ENCODE measurements at regions not wholly inside any gene's neighbourhood (a gene's known extent, or its start where the extent isn't known, plus 50 kb on each side); places are given as distances from the start of the nearest gene placed in this dataset.
"Not testable (repeated sequence)": the region's sequence is repeated elsewhere in the genome, so short reads cannot be mapped to it uniquely, and the experiment has no call there.

- Histone ChIP-seq H3K4me3 (ENCODE audit: low read length) (no peak overlapping the region), H3K9me3 (ENCODE audit: control insufficient read depth in 1 of 2, insufficient read depth in 1 of 2, low read length in 2 of 2) (no peaks in the 10 kb centered on the region), H3K36me3 (ENCODE audit: insufficient read depth, low read length) (no peaks in the 10 kb centered on the region), H3K27me3 (ENCODE audit: control insufficient read depth in 1 of 2, insufficient read depth in 2 of 2, low read length in 2 of 2) (no peaks in the 10 kb centered on the region), H3K27ac (ENCODE audit: low read depth in 1 of 2, low read length in 2 of 2) (no peak overlapping the region), H3K4me1 (ENCODE audit: insufficient read depth, low read length) (no peaks in the 10 kb centered on the region)
- H3K36me3 Mint-ChIP-seq (ENCODE audit: low read depth): no peaks in the 10 kb centered on the region
- POLR2A ChIA-PET: no interaction called here
- CTCF ChIA-PET: interaction anchor here (0.8 kb wide), 1 partner anchor 8 kb away, joined by 3 read pairs; no protein-coding TSS in a partner anchor
- no peak for TF ChIP-seq CTCF (IDR thresholded peaks at IDR 0.05)
- no peak overlapping the region for H3K27ac Mint-ChIP-seq
- H3K27me3 Mint-ChIP-seq: no peaks in the 10 kb centered on the region
- DNase-seq: no peak
- no peak overlapping the region for H3K4me3 Mint-ChIP-seq
- peaks cover 10% of the 10 kb centered on the region for H3K9me3 Mint-ChIP-seq
- no peaks in the 10 kb centered on the region for H3K4me1 Mint-ChIP-seq (ENCODE audit: low read depth)
- no peak for ATAC-seq (ENCODE audit: poor library complexity)
- intact Hi-C loops (cut with DNase I, micrococcal nuclease): no loop called here
Observed at GRCh38 chr2:144619760-144620159, 99.8 kb upstream of the ZEB2 start.

DNA sequence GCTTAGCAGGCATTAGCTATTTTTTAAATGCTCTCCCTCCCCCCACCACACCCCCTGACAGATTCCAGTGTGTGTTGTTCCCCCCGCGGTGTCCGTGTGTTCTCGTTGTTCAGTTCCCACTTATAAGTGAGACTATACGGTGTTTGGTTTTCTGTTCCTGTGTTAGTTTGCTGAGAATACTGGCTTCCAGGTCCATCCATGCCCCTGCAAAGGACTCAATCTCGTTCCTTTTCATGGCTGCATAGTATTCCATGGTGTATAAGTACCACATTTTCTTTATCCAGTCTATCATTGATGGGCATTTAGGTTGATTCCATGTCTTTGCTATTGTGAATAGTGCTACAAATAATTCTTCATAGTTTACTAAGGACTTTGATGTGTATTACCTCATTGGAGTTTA, 97.3 kb upstream of the ZEB2 start:
- H3K4me3 Mint-ChIP-seq; H3K36me3 ChIP-seq (ENCODE audit: insufficient read depth, low read length); H3K27me3 ChIP-seq (ENCODE audit: control insufficient read depth in 1 of 2, insufficient read depth in 2 of 2, low read length in 2 of 2); H3K4me1 ChIP-seq (ENCODE audit: insufficient read depth, low read length); H3K36me3 Mint-ChIP-seq (ENCODE audit: low read depth); H3K27ac Mint-ChIP-seq; POLR2A ChIA-PET; H3K27ac ChIP-seq (ENCODE audit: low read depth in 1 of 2, low read length in 2 of 2); ATAC-seq (ENCODE audit: poor library complexity); H3K9me3 Mint-ChIP-seq; CTCF ChIA-PET; DNase-seq; H3K4me3 ChIP-seq (ENCODE audit: low read length); H3K9me3 ChIP-seq (ENCODE audit: control insufficient read depth in 1 of 2, insufficient read depth in 1 of 2, low read length in 2 of 2); H3K4me1 Mint-ChIP-seq (ENCODE audit: low read depth); intact Hi-C loops (cut with DNase I, micrococcal nuclease); H3K27me3 Mint-ChIP-seq: not testable (repeated sequence)

DNA sequence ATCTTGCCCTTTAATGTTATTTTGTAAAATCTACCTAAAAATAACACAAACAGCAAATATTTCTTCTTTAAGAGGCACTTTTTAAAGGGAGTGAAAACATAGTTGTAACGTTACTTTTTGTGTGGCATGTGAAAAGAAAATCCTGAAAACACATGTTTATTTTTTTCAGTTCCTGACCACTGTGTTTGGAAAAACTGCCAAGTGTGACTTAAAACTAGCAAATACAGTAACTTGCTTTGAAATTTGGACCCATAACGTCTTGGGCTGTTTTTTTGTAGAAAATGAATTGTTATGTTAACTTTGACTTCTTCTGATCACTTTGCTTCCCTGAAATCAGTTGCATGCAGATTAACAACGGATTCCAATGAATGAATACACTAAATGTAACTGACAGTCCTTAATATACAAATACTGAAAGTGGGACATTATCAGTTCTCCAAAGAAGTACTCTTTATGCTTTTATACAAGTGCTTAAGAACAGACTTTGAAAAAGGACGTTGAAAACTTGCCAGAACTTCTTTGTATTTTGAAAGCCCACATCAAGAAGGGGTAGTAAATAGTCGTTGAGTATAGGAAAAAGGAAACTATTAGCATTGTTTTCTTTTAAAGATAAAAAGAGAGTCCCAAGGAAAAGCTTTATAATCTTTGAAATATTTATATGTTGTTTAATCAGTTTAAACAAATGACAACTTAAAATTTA, 96.1 kb upstream of the ZEB2 start:
- ChIA-PET POLR2A (no interaction called here), CTCF (no interaction called here)
- Mint-ChIP-seq H3K36me3 (ENCODE audit: low read depth) (no peaks in the 10 kb centered on the region), H3K27me3 (no peaks in the 10 kb centered on the region), H3K9me3 (peaks cover 3% of the 10 kb centered on the region), H3K4me3 (no peak overlapping the region), H3K4me1 (ENCODE audit: low read depth) (no peaks in the 10 kb centered on the region), H3K27ac (no peak overlapping the region)
- H3K27ac ChIP-seq (ENCODE audit: low read depth in 1 of 2, low read length in 2 of 2): no peak overlapping the region
- H3K4me3 ChIP-seq (ENCODE audit: low read length): no peak overlapping the region
- no peaks in the 10 kb centered on the region for H3K27me3 ChIP-seq (ENCODE audit: control insufficient read depth in 1 of 2, insufficient read depth in 2 of 2, low read length in 2 of 2)
- ATAC-seq (ENCODE audit: poor library complexity): no peak
- H3K36me3 ChIP-seq (ENCODE audit: insufficient read depth, low read length): no peaks in the 10 kb centered on the region
- H3K4me1 ChIP-seq (ENCODE audit: insufficient read depth, low read length): no peaks in the 10 kb centered on the region
- no peak for TF ChIP-seq CTCF (IDR thresholded peaks at IDR 0.05)
- no peak for DNase-seq
- intact Hi-C loops (cut with DNase I, micrococcal nuclease): no loop called here
- H3K9me3 ChIP-seq (ENCODE audit: control insufficient read depth in 1 of 2, insufficient read depth in 1 of 2, low read length in 2 of 2): peaks cover 0 to 4% of the 10 kb centered on the region in 2 experiments
